ENCODE measurements at regions not wholly inside any gene's neighbourhood (a gene's known extent, or its start where the extent isn't known, plus 50 kb on each side); places are given as distances from the start of the nearest gene placed in this dataset.

GRCh38 chr13:50685491-50685890, 158.0 kb downstream of the DLEU7 start:
- H3K27ac ChIP-seq (ENCODE audit: low read depth, low read length, poor library complexity, severe bottlenecking): peak overlapping the region; percentile 51
- H3K4me1 ChIP-seq (ENCODE audit: insufficient read depth, low read length, severe bottlenecking): peaks cover 39% of the 10 kb centered on the region
- TF ChIP-seq CTCF (IDR thresholded peaks at IDR 0.05; ENCODE audit: low read length) (no peak), EZH2 (IDR thresholded peaks at IDR 0.05; ENCODE audit: borderline replicate concordance, low read length) (no peak)
- peak overlapping the region; percentile 26; the same call in 1 of the 2 replicates for H3K4me2 ChIP-seq (ENCODE audit: low read length)
- H3K79me2 ChIP-seq (ENCODE audit: insufficient read depth, low read length): no peaks in the 10 kb centered on the region
- no peaks in the 10 kb centered on the region for H3K9me2 ChIP-seq (ENCODE audit: low read depth, low read length)
- H3K27me3 ChIP-seq (ENCODE audit: insufficient read depth, low read length): no peaks in the 10 kb centered on the region
- no peaks in the 10 kb centered on the region for H3K9me3 ChIP-seq (ENCODE audit: low read length)
- peak overlapping the region; percentile 6; the same call in 1 of the 2 replicates for H3K9ac ChIP-seq (ENCODE audit: low read length)
- H3K4me3 ChIP-seq (ENCODE audit: low read depth, low read length, poor library complexity, severe bottlenecking): no peak overlapping the region
- H3F3A ChIP-seq (ENCODE audit: insufficient read depth, low read length): no peaks in the 10 kb centered on the region
- H3K36me3 ChIP-seq (ENCODE audit: insufficient read depth, low read length): no peaks in the 10 kb centered on the region
- H4K20me1 ChIP-seq (ENCODE audit: insufficient read depth, low read length): no peaks in the 10 kb centered on the region
- H2AFZ ChIP-seq (ENCODE audit: low read length): peak overlapping the region; percentile 17; the same call in 1 of the 2 replicates

- H3K36me3 ChIP-seq (ENCODE audit: insufficient read depth, low read length): no peaks in the 10 kb centered on the region
- H3F3A ChIP-seq (ENCODE audit: insufficient read depth, low read length): no peaks in the 10 kb centered on the region
- no peak overlapping the region; the same call in 1 of the 2 replicates for H3K9ac ChIP-seq (ENCODE audit: low read length)
- peak overlapping the region; percentile 51 for H3K27ac ChIP-seq (ENCODE audit: low read depth, low read length, poor library complexity, severe bottlenecking)
- no peak overlapping the region for H3K4me3 ChIP-seq (ENCODE audit: low read depth, low read length, poor library complexity, severe bottlenecking)
- H3K79me2 ChIP-seq (ENCODE audit: insufficient read depth, low read length): no peaks in the 10 kb centered on the region
- no peaks in the 10 kb centered on the region for H3K27me3 ChIP-seq (ENCODE audit: insufficient read depth, low read length)
- H4K20me1 ChIP-seq (ENCODE audit: insufficient read depth, low read length): no peaks in the 10 kb centered on the region
- no peaks in the 10 kb centered on the region for H3K9me2 ChIP-seq (ENCODE audit: low read depth, low read length)
- TF ChIP-seq CTCF (IDR thresholded peaks at IDR 0.05; ENCODE audit: low read length) (no peak), EZH2 (IDR thresholded peaks at IDR 0.05; ENCODE audit: borderline replicate concordance, low read length) (no peak)
- H3K9me3 ChIP-seq (ENCODE audit: low read length): no peaks in the 10 kb centered on the region
- peak overlapping the region; percentile 26; the same call in 1 of the 2 replicates for H3K4me2 ChIP-seq (ENCODE audit: low read length)
- 0 out of 2 replicates have a peak overlapping the region, but pooled peaks have one; percentile 17 for H2AFZ ChIP-seq (ENCODE audit: low read length)
- H3K4me1 ChIP-seq (ENCODE audit: insufficient read depth, low read length, severe bottlenecking): peaks cover 44% of the 10 kb centered on the region
These were observed 157.5 kb downstream of the DLEU7 start for GRCh38 chr13:50685956-50686355.

- TF ChIP-seq CTCF (IDR thresholded peaks at IDR 0.05; ENCODE audit: low read length) (no peak), EZH2 (IDR thresholded peaks at IDR 0.05; ENCODE audit: borderline replicate concordance, low read length) (no peak)
- Histone ChIP-seq H3K79me2 (ENCODE audit: insufficient read depth, low read length) (no peaks in the 10 kb centered on the region), H2AFZ (ENCODE audit: low read length) (no peak overlapping the region), H4K20me1 (ENCODE audit: insufficient read depth, low read length) (no peaks in the 10 kb centered on the region), H3K27me3 (ENCODE audit: insufficient read depth, low read length) (no peaks in the 10 kb centered on the region), H3K27ac (ENCODE audit: low read depth, low read length, poor library complexity, severe bottlenecking) (peak overlapping the region; percentile 51), H3K9me3 (ENCODE audit: low read length) (no peaks in the 10 kb centered on the region), H3F3A (ENCODE audit: insufficient read depth, low read length) (no peaks in the 10 kb centered on the region), H3K9ac (ENCODE audit: low read length) (no peak overlapping the region), H3K36me3 (ENCODE audit: insufficient read depth, low read length) (no peaks in the 10 kb centered on the region), H3K9me2 (ENCODE audit: low read depth, low read length) (no peaks in the 10 kb centered on the region), H3K4me3 (ENCODE audit: low read depth, low read length, poor library complexity, severe bottlenecking) (no peak overlapping the region), H3K4me1 (ENCODE audit: insufficient read depth, low read length, severe bottlenecking) (peaks cover 50% of the 10 kb centered on the region), H3K4me2 (ENCODE audit: low read length) (no peak overlapping the region)
These were observed 156.9 kb downstream of the DLEU7 start for GRCh38 chr13:50686551-50686950.

All from OCI-LY1 (cell line).